Umbilical cord (tissue), 1 donor: ENCODE measurements at regions not wholly inside any gene's neighbourhood (a gene's known extent, or its start where the extent isn't known, plus 50 kb on each side); places are given as distances from the start of the nearest gene placed in this dataset.

Experiments used
- DNase-seq: peaks from one replicate; pipeline ENCODE4 v3.0.0-alpha.2; 2015; ENCODE audit warnings: low spot score

DNA sequence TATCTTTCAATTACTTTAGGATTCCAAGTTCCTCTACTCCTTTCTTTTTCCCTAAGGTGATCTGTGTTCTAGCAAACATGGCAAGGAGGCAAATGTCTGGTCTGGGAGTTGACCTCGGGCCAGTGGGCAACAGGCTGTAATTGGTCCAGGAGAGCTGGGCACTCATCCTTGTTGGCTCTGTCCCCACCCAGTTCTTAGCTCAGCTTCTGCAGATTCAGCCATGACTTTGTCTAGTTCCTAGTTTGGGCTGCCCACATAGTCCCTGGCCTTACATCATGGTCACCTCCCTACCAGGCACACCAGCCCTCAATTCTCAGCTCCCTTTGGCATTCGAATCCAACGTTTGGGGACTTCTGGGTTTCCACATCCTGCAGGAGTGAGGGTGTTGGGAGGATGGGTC lies 92.1 kb upstream of the DAP start:
- no peak for DNase-seq

DNA sequence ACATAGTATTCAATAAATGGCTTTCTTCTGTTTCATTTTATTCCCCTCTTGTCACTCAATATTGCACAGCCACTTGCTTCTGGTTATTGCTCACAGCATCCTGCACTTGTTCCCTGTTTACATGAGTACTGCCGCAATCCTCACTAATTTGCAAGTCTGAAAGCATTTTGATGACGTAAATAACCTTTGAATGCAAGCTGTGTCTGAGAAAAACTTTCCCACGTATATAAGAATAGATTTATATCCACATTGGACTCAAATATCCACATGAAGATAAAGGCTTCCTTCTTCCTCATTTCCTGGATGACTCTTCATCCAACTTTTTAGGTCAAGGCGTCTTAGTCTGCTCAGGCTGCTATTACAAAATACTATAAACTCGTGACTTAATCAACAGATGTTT lies 88.2 kb upstream of the DAP start:
- no peak for DNase-seq

DNA sequence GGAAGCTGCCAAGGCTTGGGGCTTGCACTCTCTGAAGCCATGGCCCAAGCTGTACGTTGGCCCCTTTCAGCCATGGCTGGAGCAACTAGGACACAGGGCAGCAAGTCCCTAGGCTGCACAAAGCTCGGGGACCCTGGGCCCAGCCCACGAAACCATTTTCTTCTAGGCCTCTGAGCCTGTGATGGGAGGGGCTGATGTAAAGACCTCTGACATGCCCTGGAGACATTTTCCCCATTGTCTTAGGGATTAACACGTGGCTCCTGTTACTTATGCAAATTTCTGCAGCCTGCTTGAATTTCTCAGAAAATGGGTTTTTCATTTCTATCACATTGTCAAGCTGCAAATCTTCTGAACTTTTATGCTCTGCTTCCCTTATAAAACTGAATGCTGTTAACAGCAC lies 83.0 kb upstream of the DAP start:
- DNase-seq, result no peak

DNA sequence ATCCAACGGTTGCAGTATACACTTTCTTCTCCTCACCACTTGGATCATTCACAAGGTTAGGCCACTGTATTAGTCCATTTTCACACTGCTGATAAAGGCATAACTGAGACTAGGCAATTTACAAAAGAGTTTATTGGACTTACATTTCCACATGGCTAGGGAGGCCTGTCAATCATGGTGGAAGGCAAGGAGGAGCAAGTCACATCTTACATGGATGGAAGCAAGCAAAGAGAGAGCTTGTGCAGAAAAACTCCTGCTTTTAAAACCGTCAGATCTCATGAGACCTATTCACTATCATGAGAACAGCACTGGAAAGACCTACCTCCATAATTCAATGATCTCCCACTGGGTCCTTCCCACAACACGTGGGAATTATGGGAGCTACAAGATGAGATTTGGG lies 81.8 kb upstream of the DAP start:
- DNase-seq, result no peak

DNA sequence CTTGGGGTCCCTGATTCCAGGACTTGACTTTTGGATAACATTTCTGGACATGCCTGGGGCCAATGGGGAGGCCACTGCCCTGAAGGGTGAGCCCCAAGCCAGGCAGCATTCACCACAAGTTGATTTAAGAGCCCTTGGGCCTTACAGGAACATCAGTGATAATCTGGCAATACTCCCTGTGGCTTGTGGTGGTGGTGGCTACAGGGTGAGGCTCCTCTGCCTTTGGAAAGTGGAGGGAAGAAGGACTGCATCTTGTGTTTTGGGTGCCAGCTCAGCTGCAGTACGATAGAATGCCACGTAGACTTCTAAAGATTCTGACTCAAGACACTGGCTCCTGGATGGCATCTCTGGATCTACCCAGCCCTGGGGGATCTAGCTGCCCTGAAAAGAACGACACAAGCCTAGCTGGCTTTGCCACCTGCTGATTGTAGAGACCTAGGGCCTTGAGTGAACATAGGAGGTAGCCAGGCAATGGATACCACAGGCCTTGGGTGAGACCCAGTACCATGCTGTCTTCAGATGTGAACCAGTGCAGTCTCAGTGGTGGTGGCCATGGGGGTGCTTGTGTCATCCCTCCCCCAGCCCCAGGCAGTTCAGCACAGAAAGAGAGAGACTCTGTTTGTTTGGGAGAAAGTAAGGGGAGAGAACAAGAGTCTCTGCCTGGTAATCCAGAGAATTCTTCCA lies 79.0 kb upstream of the DAP start:
- DNase-seq, result no peak

DNA sequence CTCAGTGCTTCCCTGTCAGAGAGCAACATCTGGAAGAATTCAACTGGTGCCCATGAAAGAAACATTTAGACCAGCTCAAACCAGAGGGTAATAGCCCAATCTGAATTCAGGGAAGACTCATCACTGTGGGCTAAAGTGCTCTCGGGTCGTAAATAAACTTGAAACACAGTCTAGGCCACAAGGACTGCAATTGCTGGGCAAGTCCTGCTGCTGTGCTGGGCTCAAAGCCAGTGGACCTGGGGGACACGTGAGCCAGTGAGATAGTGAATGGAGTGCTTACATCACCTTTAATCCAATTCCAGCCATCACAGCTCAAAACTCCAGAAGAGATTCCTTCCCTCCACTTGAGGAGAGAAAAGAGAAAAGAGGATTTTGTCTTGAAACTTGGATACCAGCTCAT lies 78.1 kb upstream of the DAP start:
- DNase-seq, result no peak

DNA sequence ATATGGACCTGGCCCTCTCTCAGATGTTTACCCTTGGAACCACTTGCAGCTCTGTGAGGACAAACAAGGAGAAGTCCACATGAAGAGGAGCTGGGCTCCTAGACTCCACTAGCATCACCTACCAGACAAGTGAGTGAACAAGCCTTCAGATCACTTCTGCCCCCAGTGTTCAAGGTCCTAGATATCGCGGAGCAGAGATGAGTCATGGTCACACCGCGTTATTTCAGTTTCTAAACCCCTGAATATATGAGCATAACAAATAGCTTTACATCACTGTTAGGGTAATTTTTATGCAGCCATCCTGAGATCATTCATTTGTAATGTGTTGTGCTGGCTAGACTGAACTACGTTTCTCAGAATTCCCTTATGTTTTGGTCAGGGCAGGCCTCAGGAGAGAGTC lies 77.0 kb upstream of the DAP start:
- no peak for DNase-seq

DNA sequence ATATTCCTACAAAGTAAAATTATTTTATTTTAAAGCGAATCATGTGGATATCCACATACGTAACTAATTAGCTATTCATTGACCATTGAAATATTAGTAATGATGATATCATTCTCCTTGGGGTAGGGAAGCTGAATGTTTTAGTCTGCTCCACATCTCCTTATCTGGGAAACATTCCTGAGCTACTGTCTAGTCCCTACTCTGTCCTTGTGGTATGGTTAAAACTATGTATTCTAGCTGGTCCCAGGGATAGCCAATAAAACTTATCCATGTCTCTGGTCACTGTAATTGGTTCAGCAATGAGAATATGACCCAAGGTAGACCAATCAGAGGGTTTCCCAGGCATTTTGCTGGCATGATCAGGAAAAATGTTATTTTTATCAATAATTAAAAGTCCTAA lies 76.0 kb upstream of the DAP start:
- no peak for DNase-seq

DNA sequence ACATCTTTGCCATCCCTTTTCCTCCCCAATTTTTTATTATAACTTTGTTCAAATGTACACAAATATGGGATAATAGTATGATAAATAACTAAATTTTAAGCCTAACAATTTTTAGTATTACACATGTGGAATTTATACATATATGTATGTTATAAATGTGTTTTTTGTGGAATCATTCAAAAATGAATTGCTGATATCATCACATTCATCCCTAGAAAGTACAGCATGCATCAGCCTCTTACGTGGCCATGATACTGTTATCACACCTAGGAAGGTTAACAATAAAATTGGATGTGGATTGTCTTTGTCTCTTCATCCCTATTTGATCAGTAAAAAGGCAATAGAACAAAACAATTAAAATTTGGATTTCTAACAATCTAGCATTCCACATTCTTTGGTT lies 73.7 kb upstream of the DAP start:
- no peak for DNase-seq

DNA sequence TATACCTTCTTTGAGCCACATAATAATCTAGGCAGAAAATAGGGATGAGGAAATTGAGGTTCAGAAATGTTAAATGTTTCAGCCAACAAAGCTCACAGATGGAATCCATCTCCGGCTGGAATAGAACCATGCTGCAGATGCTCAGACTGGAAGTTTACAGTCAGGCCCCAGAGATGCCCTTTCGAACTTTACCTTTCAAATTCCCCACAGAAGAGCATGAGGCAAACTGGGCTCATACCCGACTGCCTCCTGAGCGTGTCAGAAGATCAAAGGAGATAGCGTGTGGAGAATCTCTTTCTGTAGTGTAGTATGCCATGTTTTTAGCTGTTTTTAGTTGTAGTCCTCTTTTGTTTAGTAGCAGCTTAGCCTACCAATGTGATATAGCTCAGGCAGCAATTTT lies 72.0 kb upstream of the DAP start:
- peak; percentile 40 for DNase-seq

DNA sequence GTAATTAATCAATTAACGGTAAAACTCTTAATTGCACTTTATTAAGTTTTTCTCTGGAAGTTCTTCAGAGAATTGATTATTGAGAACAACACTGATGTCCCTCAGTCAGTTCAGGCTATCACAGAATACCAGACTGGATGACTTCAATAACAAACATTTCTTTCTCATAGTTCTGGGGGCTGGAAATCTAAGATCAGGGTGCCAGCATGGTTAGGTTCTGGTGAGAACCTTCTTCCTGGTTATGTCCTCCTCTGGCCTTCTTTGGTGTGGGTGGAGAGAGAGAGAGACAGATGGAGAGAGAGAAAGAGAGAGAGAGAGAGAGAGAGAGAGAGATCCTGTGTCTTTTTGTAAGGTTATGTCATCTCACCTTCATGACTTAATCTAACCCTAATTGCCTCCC lies 71.4 kb upstream of the DAP start:
- DNase-seq, result no peak

DNA sequence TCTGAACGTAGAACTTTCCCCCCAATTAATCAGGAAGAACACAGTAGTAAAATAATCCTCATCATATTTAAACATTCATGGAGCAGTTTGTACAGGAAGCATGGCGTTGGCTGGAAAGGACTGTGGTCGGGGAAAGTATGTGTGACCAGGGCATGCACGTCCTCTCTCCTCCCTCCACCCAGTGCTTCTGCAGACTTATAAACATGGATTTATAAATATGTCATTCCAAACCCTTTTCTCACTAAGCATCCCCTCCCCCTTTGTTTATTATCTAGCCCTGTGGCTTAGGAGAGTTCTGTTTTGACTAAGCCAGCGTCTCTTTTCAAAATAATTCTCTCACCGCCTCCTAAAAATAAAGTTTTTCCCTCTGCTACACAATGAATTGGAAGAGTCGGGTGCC lies 70.4 kb upstream of the DAP start:
- peak; percentile 33 for DNase-seq

DNA sequence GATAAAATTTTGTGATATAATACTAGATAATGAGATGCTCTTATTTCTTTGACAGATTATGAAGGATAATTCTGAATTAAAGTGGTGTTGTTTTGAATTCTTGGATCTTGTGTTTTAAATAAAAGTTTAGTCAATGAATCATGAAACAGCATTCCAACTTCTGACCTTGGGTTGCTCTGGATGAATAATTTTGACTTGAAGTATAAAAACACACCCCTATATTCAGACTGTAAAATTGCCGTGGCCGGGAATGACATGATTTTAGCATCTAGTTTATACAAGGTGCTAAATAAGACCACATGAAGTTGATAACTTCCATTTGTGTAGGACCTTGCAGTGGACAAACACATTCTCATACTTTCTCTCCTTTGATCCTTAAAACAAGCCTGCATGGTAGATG lies 67.2 kb upstream of the DAP start:
- DNase-seq, result no peak

DNA sequence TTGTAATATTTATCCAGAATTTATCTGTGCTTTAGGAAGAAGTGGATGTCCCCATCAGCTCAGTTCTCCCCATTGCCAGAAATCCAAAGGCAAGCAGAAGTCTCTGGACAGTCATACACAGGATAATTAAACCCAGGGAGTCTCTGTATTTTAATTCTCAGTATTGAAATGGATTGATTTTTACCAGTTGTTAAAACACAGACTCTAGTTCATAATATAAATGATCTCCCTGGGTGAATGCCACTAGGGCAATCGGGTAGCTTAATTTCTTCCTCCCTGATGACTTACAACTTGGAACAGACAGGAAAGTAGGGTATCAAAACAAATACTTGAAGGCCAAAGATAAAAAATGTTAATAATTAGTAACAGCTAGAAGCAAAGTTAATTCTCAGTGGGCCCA lies 66.5 kb upstream of the DAP start:
- no peak for DNase-seq

DNA sequence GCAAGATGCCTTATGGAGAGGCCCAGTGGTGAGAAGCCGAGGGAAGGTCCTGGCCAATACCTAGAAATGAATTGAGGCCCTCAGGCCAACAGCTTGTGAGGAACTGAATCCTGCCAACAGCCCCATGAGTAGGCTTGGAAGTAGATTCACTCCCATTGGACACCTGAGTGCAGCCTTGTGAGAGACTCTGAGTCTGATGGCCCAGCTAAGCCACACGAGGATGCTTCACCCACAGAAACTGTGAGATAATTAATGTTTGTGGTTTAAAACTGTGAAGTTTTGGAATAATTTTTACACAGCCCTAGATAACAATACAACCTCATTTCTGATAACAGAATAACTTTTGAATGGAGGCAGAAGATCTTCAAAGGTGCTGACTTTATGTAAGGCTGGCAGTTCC lies 65.9 kb upstream of the DAP start:
- DNase-seq, result no peak

DNA sequence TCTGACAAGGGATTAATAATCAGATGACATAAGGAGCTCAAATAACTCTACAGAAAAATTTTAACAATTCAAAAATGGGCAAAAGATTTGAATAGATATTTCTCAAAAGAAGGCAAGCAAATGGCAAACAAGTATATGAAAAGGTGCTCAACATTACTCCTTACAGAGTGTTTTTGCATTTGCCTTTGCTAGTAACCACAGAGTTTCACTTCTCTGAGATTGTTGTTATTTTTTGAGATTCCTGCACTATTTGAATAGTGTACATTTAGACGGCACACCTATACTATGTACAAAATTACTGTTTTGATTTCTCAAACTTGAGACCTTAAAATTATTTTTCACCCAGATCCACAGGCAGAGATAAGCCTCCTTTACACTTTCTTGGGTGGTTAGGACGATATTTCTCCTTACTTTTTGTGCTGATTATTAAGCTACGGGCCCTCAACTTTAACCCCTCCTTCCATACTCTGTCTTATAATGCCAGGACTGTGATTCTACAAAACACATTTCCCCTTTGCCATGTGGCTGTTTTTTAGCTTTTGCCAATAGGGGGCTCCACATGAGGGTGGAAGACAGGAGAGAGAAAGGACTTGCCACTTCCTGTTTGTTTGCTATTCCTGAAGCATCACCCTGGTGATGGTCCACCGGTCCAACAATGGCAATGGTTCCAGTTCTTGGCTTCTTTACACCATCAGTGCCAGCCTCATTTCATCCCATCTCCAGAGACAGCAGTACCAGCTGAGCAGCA lies 65.0 kb upstream of the DAP start:
- no peak for DNase-seq

DNA sequence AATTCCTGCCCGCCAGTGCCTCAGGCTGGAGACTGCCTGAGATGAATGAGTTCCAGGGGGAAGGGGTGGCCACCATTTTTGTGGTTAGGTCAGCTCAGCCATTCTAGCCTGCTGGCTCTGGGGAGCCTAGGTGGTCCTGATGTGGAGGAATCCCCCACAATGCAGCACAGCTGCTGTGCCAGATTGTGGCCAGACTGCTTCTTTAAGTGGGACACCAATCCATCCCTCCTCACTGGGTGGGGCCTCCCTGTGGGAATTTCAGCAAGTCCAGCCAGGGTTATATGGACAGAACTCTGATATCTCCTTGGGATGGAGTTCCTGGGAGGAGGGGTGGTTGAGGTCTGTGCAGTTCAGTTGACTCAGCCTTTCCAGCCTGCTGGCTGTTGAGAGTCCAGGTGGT lies 51.2 kb upstream of the DAP start:
- DNase-seq, result no peak
